GM12878 (cell line): ENCODE measurements at regions not wholly inside any gene's neighbourhood (a gene's known extent, or its start where the extent isn't known, plus 50 kb on each side); places are given as distances from the start of the nearest gene placed in this dataset.

Source experiments
- ATAC-seq: fragments of 200-7000 bp; cut with Tn5 transposase; 3 replicates; pipeline ENCODE4 v1.9.1; 2020; ENCODE audit warnings: mild to moderate bottlenecking, moderate library complexity
- BruUV-seq: library from RNA; stranded (reverse); fragments of 400-500 nt; replicated peaks from 2 replicates; lab custom pipeline; 2021; lab: Mats Ljungman, UMichigan
- CTCF ChIA-PET: fragments of 300-600 bp; sonication (Branson Sonifier 250); formaldehyde crosslinking; extraction: SDS; loops from one replicate; lab custom pipeline; 2021; ENCODE audit warnings: inconsistent platforms; lab: Yijun Ruan, JAX
- POLR2A ChIA-PET: fragments of 350-600 bp; formaldehyde crosslinking; extraction: SDS; loops from one replicate; lab custom pipeline; 2021; ENCODE audit warnings: inconsistent platforms; lab: Charles Lee
- RAD21 ChIA-PET: fragments of 300-600 bp; sonication (Branson Sonifier 250); formaldehyde crosslinking; loops from one replicate; lab custom pipeline; 2023; ENCODE audit warnings: antibody characterized with exemption; ENCODE audit not compliant: unreplicated experiment; lab: Charles Lee
- SMC1A ChIA-PET: fragments of 300-600 bp; sonication (Branson Sonifier 250); formaldehyde crosslinking; loops from one replicate; lab custom pipeline; 2023; ENCODE audit not compliant: unreplicated experiment, uncharacterized antibody; lab: Charles Lee
- DNase-seq: peaks from one replicate; pipeline ENCODE4 v3.0.0-alpha.2; 2011; ENCODE audit warnings: low read depth, low spot score
- FAIRE-seq: peaks from 3 replicates; lab custom pipeline; 2011; peaks lifted over from hg19 to GRCh38; lab: Jason Lieb, UNC
- H2AFZ ChIP-seq: 2 replicates; pipeline ENCODE4 v1.6.0; 2011; ENCODE audit warnings: low read depth, low read length, control low read depth; ENCODE audit not compliant: control insufficient read depth
- H3K27ac ChIP-seq: 2 replicates; pipeline ENCODE4 v1.5.1; 2011; ENCODE audit warnings: control low read depth; ENCODE audit not compliant: control insufficient read depth, insufficient read depth
- H3K27me3 ChIP-seq, 2 experiments: replicated peaks in 1 of 2; 2 replicates each; pipeline versions ENCODE4 v1.6.0 to v1.6.1; 2011; ENCODE audit warnings: low read length in 1 of 2; ENCODE audit not compliant: control insufficient read depth in 2 of 2, insufficient read depth in 2 of 2
- H3K36me3 ChIP-seq, 2 experiments: 2 replicates each; pipeline ENCODE4 v1.5.1; 2011; ENCODE audit warnings: low read length in 1 of 2; ENCODE audit not compliant: control insufficient read depth in 2 of 2, insufficient read depth in 2 of 2
- H3K4me1 ChIP-seq: 2 replicates; pipeline ENCODE4 v1.6.1; 2011; ENCODE audit warnings: mild to moderate bottlenecking, low read length, moderate library complexity, mixed read lengths; ENCODE audit not compliant: control insufficient read depth, insufficient read depth
- H3K4me2 ChIP-seq: 2 replicates; pipeline ENCODE4 v1.6.0; 2011; ENCODE audit warnings: control low read depth; ENCODE audit not compliant: control insufficient read depth, insufficient read depth
- H3K4me3 ChIP-seq: fragments of 200-600 bp; sonication (generic); 2 replicates; pipeline ENCODE4 v1.5.1; 2016
- H3K79me2 ChIP-seq: 2 replicates; pipeline ENCODE4 v1.6.0; 2011; ENCODE audit warnings: low read length; ENCODE audit not compliant: control insufficient read depth, insufficient read depth
- H3K9ac ChIP-seq: 2 replicates; pipeline ENCODE4 v1.8.0; 2011; ENCODE audit warnings: low read length, control low read depth, mixed read lengths; ENCODE audit not compliant: control insufficient read depth, insufficient read depth
- H3K9me3 ChIP-seq: replicated peaks from 3 replicates; pipeline ENCODE4 v1.5.1; 2011; ENCODE audit warnings: mild to moderate bottlenecking, low read length; ENCODE audit not compliant: control insufficient read depth, insufficient read depth
- H4K20me1 ChIP-seq: 2 replicates; pipeline ENCODE4 v1.6.0; 2011; ENCODE audit not compliant: control insufficient read depth, insufficient read depth
- ASH2L ChIP-seq: fragments of 300-600, 200-600 bp; sonication (generic); IDR thresholded peaks from 2 replicates; pipeline ENCODE4 v1.6.1; 2017; ENCODE audit warnings: low read depth, mild to moderate bottlenecking, borderline replicate concordance
- ATF7 ChIP-seq: fragments of 450-650 bp; IDR thresholded peaks from 2 replicates; pipeline ENCODE4 v1.6.1; 2016; ENCODE audit warnings: low read depth, mild to moderate bottlenecking
- HDAC6 ChIP-seq: fragments of 200-600 bp; sonication (generic); IDR thresholded peaks from one replicate; pipeline ENCODE4 v1.8.0; 2017; ENCODE audit warnings: antibody characterized with exemption; ENCODE audit not compliant: unreplicated experiment
- MYC ChIP-seq: IDR thresholded peaks from 2 replicates; pipeline ENCODE4 v1.6.1; 2011; ENCODE audit warnings: mild to moderate bottlenecking, low read length, moderate library complexity, inconsistent platforms; ENCODE audit not compliant: insufficient read depth, insufficient replicate concordance, insufficient read length, severe bottlenecking
- NR2C1 ChIP-seq: fragments of 450-650 bp; IDR thresholded peaks from 2 replicates; pipeline ENCODE4 v1.6.1; 2017; ENCODE audit warnings: antibody characterized with exemption, mild to moderate bottlenecking, moderate library complexity
- POLR2A ChIP-seq: IDR thresholded peaks from 2 replicates; pipeline ENCODE4 v1.6.1; 2011; ENCODE audit warnings: low read depth, mild to moderate bottlenecking, low read length
- TAF1 ChIP-seq: IDR thresholded peaks from 2 replicates; pipeline ENCODE4 v1.6.1; 2011; ENCODE audit warnings: mild to moderate bottlenecking, low read depth, low read length, borderline replicate concordance
- WRNIP1 ChIP-seq: IDR thresholded peaks from 2 replicates; pipeline ENCODE4 v1.6.1; 2011; ENCODE audit warnings: low read depth, low read length, improper control_type of control experiment, borderline replicate concordance
- YBX1 ChIP-seq: fragments of 450-650 bp; IDR thresholded peaks from 2 replicates; pipeline ENCODE4 v1.6.1; 2016; ENCODE audit warnings: antibody characterized with exemption
- ZNF217 ChIP-seq: fragments of 450-650 bp; IDR thresholded peaks from 2 replicates; pipeline ENCODE4 v1.6.1; 2017; ENCODE audit warnings: antibody characterized with exemption, mild to moderate bottlenecking
- WGBS: methylation state at CpG from one replicate; pipeline ENCODE4 v1.1.6; 2016; ENCODE audit warnings: low lambda C conversion rate; ENCODE audit not compliant: insufficient replicate concordance, insufficient coverage; ENCODE audit errors: missing lambda C conversion rate; 5-methylcytosine and 5-hydroxymethylcytosine counted together
- in situ Hi-C: fragments of 300-500 bp; cut with MboI; formaldehyde crosslinking; loops from 9 replicates; pipeline ENCODE4 v1.14.3; 2018; ENCODE audit warnings: mixed read lengths
- intact Hi-C: fragments of 100-400 bp; cut with micrococcal nuclease; formaldehyde crosslinking; loops from one replicate; pipeline ENCODE4 v1.14.2; 2022; ENCODE audit not compliant: unreplicated experiment
- TF ChIP-seq, protein P1 (sequence below): fragments of 450-650 bp; conservative IDR thresholded peaks from 2 replicates; pipeline ENCODE4 v1.6.1; 2017; ENCODE audit warnings: mild to moderate bottlenecking, moderate library complexity
- TF ChIP-seq, protein P2 (sequence below): IDR thresholded peaks from 2 replicates; pipeline ENCODE4 v1.6.1; 2012; ENCODE audit warnings: mild to moderate bottlenecking, low read depth, low read length

DNA sequence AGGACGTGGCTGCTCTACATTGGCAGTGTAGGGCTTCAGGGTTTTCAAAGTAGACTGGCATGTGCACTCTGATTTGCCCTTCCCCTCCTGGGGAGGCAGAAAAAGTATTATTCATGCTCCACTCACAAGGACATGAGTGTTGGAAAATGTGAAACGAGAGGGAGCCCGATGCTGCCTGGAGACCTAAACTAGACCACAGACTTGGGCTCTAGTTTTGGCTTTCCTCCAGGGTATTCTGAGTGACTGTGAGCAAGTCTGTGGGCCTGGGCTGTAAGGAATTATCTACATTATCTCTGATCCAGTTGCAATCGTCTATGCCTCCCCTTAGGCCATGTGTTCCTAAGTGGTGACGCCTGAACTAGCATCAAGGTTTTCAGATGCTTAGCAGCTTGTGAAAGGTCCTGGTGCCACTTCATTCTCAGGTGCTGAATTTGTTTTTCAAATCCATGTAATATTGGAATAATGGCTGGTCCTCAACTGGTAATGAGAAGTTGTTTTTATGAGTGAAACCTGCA, 55.0 kb downstream of the MRPL57 start:
- SMC1A ChIA-PET: no interaction called here
- no peak for FAIRE-seq
- no peak for TF ChIP-seq TAF1
- no peak for TF ChIP-seq NR2C1
- no peak for TF ChIP-seq ASH2L
- TF ChIP-seq YBX1: no peak
- TF ChIP-seq, all 136 proteins: peak for 0
- H3K4me2 ChIP-seq: no peak overlapping the region
- no peak overlapping the region for H3K9ac ChIP-seq
- no peaks in the 10 kb centered on the region for H4K20me1 ChIP-seq
- ChIA-PET CTCF (interaction anchor here (1.3 kb wide), 1 partner anchor 11 kb away, joined by 3 read pairs; no protein-coding TSS in a partner anchor), RAD21 (no interaction called here), POLR2A (no interaction called here)
- no peak overlapping the region for H2AFZ ChIP-seq
- WGBS: 51% methylated on average over 5 of the region's 5 CpGs
- no peaks in the 10 kb centered on the region for H3K9me3 ChIP-seq
- H3K36me3 ChIP-seq: no peaks in the 10 kb centered on the region
- DNase-seq (no peak), ATAC-seq (no peak)
- H3K4me3 ChIP-seq: no peak overlapping the region
- no TSS peak for BruUV-seq
- no peaks in the 10 kb centered on the region for H3K27me3 ChIP-seq
- no peaks in the 10 kb centered on the region for H3K79me2 ChIP-seq
- H3K4me1 ChIP-seq: no peaks in the 10 kb centered on the region
- H3K27ac ChIP-seq: no peak overlapping the region
- in situ Hi-C loops: no loop called here
- intact Hi-C loops: no loop called here

DNA sequence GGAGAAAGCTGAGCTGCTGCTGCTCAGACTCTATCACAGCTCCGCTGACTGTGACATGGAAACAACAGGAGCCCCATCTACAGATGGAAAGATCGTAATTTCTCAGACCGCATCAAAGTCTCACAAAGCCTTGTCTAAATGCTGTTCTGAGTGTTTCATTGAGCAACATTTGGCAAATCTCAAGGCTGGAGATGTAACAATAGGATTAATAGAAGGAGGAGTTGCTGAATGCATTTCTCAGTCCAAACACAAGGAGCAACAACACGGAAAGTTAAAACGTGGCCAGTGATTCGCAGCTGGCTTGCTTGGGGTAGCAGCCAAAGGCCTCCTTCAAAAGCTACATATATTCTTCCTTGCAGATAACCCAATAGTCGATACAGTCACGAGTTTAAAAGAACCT, 55.7 kb downstream of the MRPL57 start:
- no TSS peak for BruUV-seq
- Histone ChIP-seq H2AFZ (no peak overlapping the region), H3K9ac (no peak overlapping the region), H3K4me2 (no peak overlapping the region), H3K27ac (no peak overlapping the region), H3K27me3 (no peaks in the 10 kb centered on the region), H3K9me3 (no peaks in the 10 kb centered on the region), H3K4me3 (no peak overlapping the region), H3K36me3 (no peaks in the 10 kb centered on the region), H3K4me1 (no peaks in the 10 kb centered on the region), H4K20me1 (no peaks in the 10 kb centered on the region), H3K79me2 (no peaks in the 10 kb centered on the region)
- ChIA-PET RAD21 (no interaction called here), POLR2A (interaction anchor here (1.6 kb wide), 1 partner anchor 13 kb away, joined by 5 read pairs; no protein-coding TSS in a partner anchor), SMC1A (interaction anchor here (1.5 kb wide), 1 partner anchor 10 kb away, joined by 5 read pairs; no protein-coding TSS in a partner anchor), CTCF (interaction anchor here (1.1 to 1.3 kb wide), 2 partner anchors 10 to 15 kb away, joined by 3 read pairs; no protein-coding TSS in a partner anchor)
- ATAC-seq: no peak
- no peak for TF ChIP-seq POLR2A
- TF ChIP-seq, protein P1, sequence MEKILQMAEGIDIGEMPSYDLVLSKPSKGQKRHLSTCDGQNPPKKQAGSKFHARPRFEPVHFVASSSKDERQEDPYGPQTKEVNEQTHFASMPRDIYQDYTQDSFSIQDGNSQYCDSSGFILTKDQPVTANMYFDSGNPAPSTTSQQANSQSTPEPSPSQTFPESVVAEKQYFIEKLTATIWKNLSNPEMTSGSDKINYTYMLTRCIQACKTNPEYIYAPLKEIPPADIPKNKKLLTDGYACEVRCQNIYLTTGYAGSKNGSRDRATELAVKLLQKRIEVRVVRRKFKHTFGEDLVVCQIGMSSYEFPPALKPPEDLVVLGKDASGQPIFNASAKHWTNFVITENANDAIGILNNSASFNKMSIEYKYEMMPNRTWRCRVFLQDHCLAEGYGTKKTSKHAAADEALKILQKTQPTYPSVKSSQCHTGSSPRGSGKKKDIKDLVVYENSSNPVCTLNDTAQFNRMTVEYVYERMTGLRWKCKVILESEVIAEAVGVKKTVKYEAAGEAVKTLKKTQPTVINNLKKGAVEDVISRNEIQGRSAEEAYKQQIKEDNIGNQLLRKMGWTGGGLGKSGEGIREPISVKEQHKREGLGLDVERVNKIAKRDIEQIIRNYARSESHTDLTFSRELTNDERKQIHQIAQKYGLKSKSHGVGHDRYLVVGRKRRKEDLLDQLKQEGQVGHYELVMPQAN: no peak
- no peak for TF ChIP-seq ZNF217
- TF ChIP-seq HDAC6: no peak
- TF ChIP-seq ASH2L: no peak
- TF ChIP-seq WRNIP1: no peak
- no peak for TF ChIP-seq ATF7
- TF ChIP-seq, protein P2, sequence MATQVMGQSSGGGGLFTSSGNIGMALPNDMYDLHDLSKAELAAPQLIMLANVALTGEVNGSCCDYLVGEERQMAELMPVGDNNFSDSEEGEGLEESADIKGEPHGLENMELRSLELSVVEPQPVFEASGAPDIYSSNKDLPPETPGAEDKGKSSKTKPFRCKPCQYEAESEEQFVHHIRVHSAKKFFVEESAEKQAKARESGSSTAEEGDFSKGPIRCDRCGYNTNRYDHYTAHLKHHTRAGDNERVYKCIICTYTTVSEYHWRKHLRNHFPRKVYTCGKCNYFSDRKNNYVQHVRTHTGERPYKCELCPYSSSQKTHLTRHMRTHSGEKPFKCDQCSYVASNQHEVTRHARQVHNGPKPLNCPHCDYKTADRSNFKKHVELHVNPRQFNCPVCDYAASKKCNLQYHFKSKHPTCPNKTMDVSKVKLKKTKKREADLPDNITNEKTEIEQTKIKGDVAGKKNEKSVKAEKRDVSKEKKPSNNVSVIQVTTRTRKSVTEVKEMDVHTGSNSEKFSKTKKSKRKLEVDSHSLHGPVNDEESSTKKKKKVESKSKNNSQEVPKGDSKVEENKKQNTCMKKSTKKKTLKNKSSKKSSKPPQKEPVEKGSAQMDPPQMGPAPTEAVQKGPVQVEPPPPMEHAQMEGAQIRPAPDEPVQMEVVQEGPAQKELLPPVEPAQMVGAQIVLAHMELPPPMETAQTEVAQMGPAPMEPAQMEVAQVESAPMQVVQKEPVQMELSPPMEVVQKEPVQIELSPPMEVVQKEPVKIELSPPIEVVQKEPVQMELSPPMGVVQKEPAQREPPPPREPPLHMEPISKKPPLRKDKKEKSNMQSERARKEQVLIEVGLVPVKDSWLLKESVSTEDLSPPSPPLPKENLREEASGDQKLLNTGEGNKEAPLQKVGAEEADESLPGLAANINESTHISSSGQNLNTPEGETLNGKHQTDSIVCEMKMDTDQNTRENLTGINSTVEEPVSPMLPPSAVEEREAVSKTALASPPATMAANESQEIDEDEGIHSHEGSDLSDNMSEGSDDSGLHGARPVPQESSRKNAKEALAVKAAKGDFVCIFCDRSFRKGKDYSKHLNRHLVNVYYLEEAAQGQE: no peak
- no peak for TF ChIP-seq MYC
- DNase-seq: no peak
- in situ Hi-C loops: no loop called here
- no peak for FAIRE-seq
- intact Hi-C loops: no loop called here
- 71% methylated on average over 8 of the region's 8 CpGs for WGBS
